AG08396 (cell line): ENCODE measurements at regions not wholly inside any gene's neighbourhood (a gene's known extent, or its start where the extent isn't known, plus 50 kb on each side); places are given as distances from the start of the nearest gene placed in this dataset.
"Not testable (repeated sequence)": the region's sequence is repeated elsewhere in the genome, so short reads cannot be mapped to it uniquely, and the experiment has no call there.

ENCODE experiments used
- DNase-seq: peaks from one replicate; pipeline ENCODE4 v3.0.0; 2012; ENCODE audit warnings: low spot score, mixed read lengths

- DNase-seq = no peak
These were observed 70.9 kb upstream of the ZNF169 start for GRCh38 chr9:94188246-94188645.

- not testable (repeated sequence) for DNase-seq
These were observed 67.4 kb upstream of the ZNF169 start for GRCh38 chr9:94191706-94192105.

GRCh38 chr9:94198414-94198813 lies 60.7 kb upstream of the ZNF169 start:
- no peak for DNase-seq

DNA sequence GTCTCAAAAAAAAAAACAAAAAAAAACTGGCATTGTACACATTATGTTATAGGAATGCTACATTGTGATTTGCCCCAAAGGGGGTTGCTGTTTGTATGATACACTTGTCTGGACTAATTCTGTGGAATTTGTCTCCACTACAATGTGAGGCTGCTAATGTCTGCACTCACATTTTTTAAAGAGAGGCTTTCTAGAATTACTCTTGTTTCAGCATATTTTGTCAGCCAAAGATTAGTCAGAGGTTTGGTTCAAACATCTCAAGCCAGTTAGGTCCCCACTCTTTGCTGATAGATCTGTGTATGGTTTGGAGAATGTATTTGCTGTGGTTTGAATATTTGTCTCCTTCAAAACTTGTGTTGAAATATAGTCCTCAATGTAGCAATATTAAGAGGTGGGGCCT lies 59.3 kb upstream of the ZNF169 start:
- no peak for DNase-seq

- DNase-seq = no peak
These were observed 54.9 kb upstream of the ZNF169 start for GRCh38 chr9:94204174-94204573.

DNA sequence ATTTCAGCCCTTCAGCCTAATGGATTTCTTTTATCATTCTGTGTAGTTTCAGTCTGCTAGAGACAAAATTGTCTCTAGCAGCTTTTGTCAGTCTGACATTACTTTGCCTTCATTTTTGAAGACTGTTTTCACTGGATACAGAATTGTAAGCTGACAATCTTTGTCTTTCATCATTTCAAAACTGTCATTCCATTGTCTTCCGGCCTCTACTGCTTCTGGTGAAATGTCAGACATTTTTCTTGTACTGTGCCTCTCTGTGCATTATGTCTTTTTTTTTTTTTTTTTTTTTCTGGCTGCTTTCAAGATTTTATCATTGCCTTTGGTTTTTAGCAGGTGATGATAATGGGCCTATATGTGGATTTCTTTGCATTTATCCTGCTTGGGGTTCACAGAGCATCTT lies 51.3 kb upstream of the ZNF169 start:
- DNase-seq = no peak
